H1 (cell line): ENCODE measurements at regions not wholly inside any gene's neighbourhood (a gene's known extent, or its start where the extent isn't known, plus 50 kb on each side); places are given as distances from the start of the nearest gene placed in this dataset.

Experiments
- CTCF ChIA-PET: fragments of 300-600 bp; sonication (Branson Sonifier 250); formaldehyde crosslinking; loops from one replicate; lab custom pipeline; 2021; ENCODE audit not compliant: partially characterized antibody; lab: Charles Lee
- POLR2A ChIA-PET: fragments of 300-600 bp; sonication (Branson Sonifier 250); formaldehyde crosslinking; loops from one replicate; lab custom pipeline; 2021; ENCODE audit warnings: inconsistent platforms; ENCODE audit not compliant: partially characterized antibody; lab: Charles Lee
- DNase-seq, 2 experiments: peaks; one replicate each; pipeline versions ENCODE4 v3.0.0 to v3.0.0-alpha.2; 2010 to 2022; ENCODE audit warnings: low spot score in 2 of 2, low read depth in 1 of 2, mixed read lengths in 1 of 2
- FAIRE-seq: peaks from 2 replicates; lab custom pipeline; 2011; peaks lifted over from hg19 to GRCh38; lab: Jason Lieb, UNC
- H2AFZ ChIP-seq: 2 replicates; pipeline ENCODE4 v1.8.1; 2012; ENCODE audit warnings: low read length, inconsistent platforms
- H2AK5ac ChIP-seq: 2 replicates; pipeline ENCODE4 v1.6.1; 2013; ENCODE audit warnings: low read depth, low read length
- H2BK120ac ChIP-seq: replicated peaks from 2 replicates; pipeline ENCODE3; 2013; ENCODE audit warnings: low read depth, low read length, inconsistent platforms
- H2BK12ac ChIP-seq: 2 replicates; pipeline ENCODE4 v1.6.1; 2013; ENCODE audit warnings: low read depth, low read length
- H2BK15ac ChIP-seq: 2 replicates; pipeline ENCODE4 v1.6.1; 2013; ENCODE audit warnings: low read length
- H2BK20ac ChIP-seq: 2 replicates; pipeline ENCODE4 v1.6.1; 2013; ENCODE audit warnings: low read length
- H2BK5ac ChIP-seq: 2 replicates; pipeline ENCODE4 v1.6.1; 2013; ENCODE audit warnings: low read depth, low read length
- H3K14ac ChIP-seq: 2 replicates; pipeline ENCODE4 v1.6.1; 2013; ENCODE audit warnings: inconsistent platforms; ENCODE audit not compliant: insufficient read length
- H3K18ac ChIP-seq: 2 replicates; pipeline ENCODE4 v1.6.1; 2013; ENCODE audit warnings: low read length; ENCODE audit errors: extremely low read depth
- H3K23ac ChIP-seq: 2 replicates; pipeline ENCODE4 v1.6.1; 2013; ENCODE audit warnings: inconsistent platforms; ENCODE audit not compliant: insufficient read length
- H3K23me2 ChIP-seq: 2 replicates; pipeline ENCODE4 v1.6.1; 2013; ENCODE audit warnings: low read depth, low read length
- H3K27ac ChIP-seq: 2 replicates; pipeline ENCODE4 v1.6.1; 2011; ENCODE audit warnings: low read depth, low read length, inconsistent platforms
- H3K27me3 ChIP-seq, 4 experiments: replicated peaks in 1 of 4; 1 replicate in 1 of 4; 2 replicates in 3 of 4; pipeline versions ENCODE4 v1.6.1 to v1.8.1; 2011 to 2013; ENCODE audit warnings: low read length in 3 of 4, mild to moderate bottlenecking in 3 of 4, inconsistent platforms in 2 of 4, mixed read lengths in 2 of 4, moderate library complexity in 1 of 4; ENCODE audit not compliant: control insufficient read depth in 3 of 4, insufficient read depth in 3 of 4; ENCODE audit errors: extremely low read depth in 1 of 4
- H3K36me3 ChIP-seq, 4 experiments: 2 replicates each; pipeline versions ENCODE4 v1.6.1 to v1.8.1; 2011 to 2013; ENCODE audit warnings: mild to moderate bottlenecking in 4 of 4, low read length in 3 of 4, moderate library complexity in 2 of 4, control low read depth in 1 of 4, inconsistent platforms in 1 of 4; ENCODE audit not compliant: insufficient read depth in 4 of 4, control insufficient read depth in 2 of 4
- H3K4ac ChIP-seq: replicated peaks from 2 replicates; pipeline ENCODE3; 2013; ENCODE audit warnings: low read length, low read depth, mixed read lengths, inconsistent platforms; ENCODE audit not compliant: insufficient read length
- H3K4me1 ChIP-seq, 4 experiments: replicated peaks in 1 of 4; 1 replicate in 1 of 4; 2 replicates in 3 of 4; pipeline versions ENCODE4 v1.6.1 to v1.8.1; 2011 to 2013; ENCODE audit warnings: low read length in 3 of 4, inconsistent platforms in 2 of 4, mixed read lengths in 1 of 4; ENCODE audit not compliant: insufficient read depth in 4 of 4, control insufficient read depth in 3 of 4
- H3K4me2 ChIP-seq, 2 experiments: 2 replicates each; pipeline versions ENCODE4 v1.6.1 to v1.8.1; 2011 to 2013; ENCODE audit warnings: low read depth in 2 of 2, low read length in 2 of 2, control low read depth in 1 of 2, inconsistent platforms in 1 of 2, mild to moderate bottlenecking in 1 of 2; ENCODE audit not compliant: insufficient read depth in 1 of 2
- H3K4me3 ChIP-seq, 4 experiments: fragments of 200-600, 300-600 bp in 1 of 4; sonication (generic), shearing (Covaris generic), sonication (Bioruptor Twin) in 1 of 4; 2 replicates each; pipeline versions ENCODE4 v1.5.1 to v1.8.1; 2011 to 2016; ENCODE audit warnings: low read length in 4 of 4, low read depth in 3 of 4, control low read depth in 2 of 4, inconsistent platforms in 2 of 4, mild to moderate bottlenecking in 2 of 4, mixed read lengths in 1 of 4, moderate library complexity in 1 of 4; ENCODE audit not compliant: insufficient read depth in 2 of 4; ENCODE audit errors: extremely low read depth in 1 of 4
- H3K56ac ChIP-seq: replicated peaks from 2 replicates; pipeline ENCODE3; 2013; ENCODE audit warnings: low read depth, mild to moderate bottlenecking, mixed read lengths, low read length, inconsistent platforms; ENCODE audit not compliant: insufficient read length
- H3K79me1 ChIP-seq: 2 replicates; pipeline ENCODE4 v1.6.1; 2013; ENCODE audit warnings: low read depth, low read length, control low read depth
- H3K79me2 ChIP-seq, 2 experiments: 2 replicates each; pipeline versions ENCODE4 v1.6.1 to v1.8.1; 2012 to 2013; ENCODE audit warnings: low read length in 2 of 2, mild to moderate bottlenecking in 2 of 2, inconsistent platforms in 1 of 2; ENCODE audit not compliant: insufficient read depth in 2 of 2, control insufficient read depth in 1 of 2
- H3K9ac ChIP-seq, 4 experiments: replicated peaks in 1 of 4; 1 replicate in 1 of 4; 2 replicates in 3 of 4; pipeline versions ENCODE4 v1.6.1 to v1.8.1; 2011 to 2013; ENCODE audit warnings: low read depth in 3 of 4, low read length in 3 of 4, control low read depth in 2 of 4, mild to moderate bottlenecking in 2 of 4, moderate library complexity in 2 of 4, inconsistent platforms in 1 of 4; ENCODE audit errors: extremely low read depth in 1 of 4
- H3K9me3 ChIP-seq, 2 experiments: 2 replicates each; pipeline versions ENCODE4 v1.6.1 to v1.8.1; 2012 to 2013; ENCODE audit warnings: mild to moderate bottlenecking in 2 of 2, moderate library complexity in 2 of 2, control low read depth in 1 of 2, inconsistent platforms in 1 of 2, low read depth in 1 of 2, low read length in 1 of 2, mixed read lengths in 1 of 2; ENCODE audit not compliant: insufficient read depth in 2 of 2
- H4K20me1 ChIP-seq, 2 experiments: replicated peaks in 1 of 2; 2 replicates each; pipeline versions ENCODE3 to v1.8.1; 2011 to 2013; ENCODE audit warnings: inconsistent platforms in 2 of 2, low read length in 2 of 2, mild to moderate bottlenecking in 1 of 2; ENCODE audit not compliant: insufficient read depth in 2 of 2, control insufficient read depth in 1 of 2
- H4K5ac ChIP-seq: 2 replicates; pipeline ENCODE4 v1.6.1; 2013; ENCODE audit warnings: low read length, low read depth, mixed read lengths, inconsistent platforms; ENCODE audit not compliant: insufficient read length
- H4K8ac ChIP-seq: 2 replicates; pipeline ENCODE4 v1.8.0; 2013; ENCODE audit warnings: mild to moderate bottlenecking, moderate library complexity, low read length, inconsistent platforms; ENCODE audit not compliant: insufficient read depth; ENCODE audit errors: extremely low read depth
- H4K91ac ChIP-seq: replicated peaks from 2 replicates; pipeline ENCODE3; 2013; ENCODE audit warnings: low read length, mixed read lengths, inconsistent platforms; ENCODE audit not compliant: insufficient read length
- CEBPB ChIP-seq: IDR thresholded peaks from 2 replicates; pipeline ENCODE4 v1.6.1; 2012; ENCODE audit warnings: low read depth, low read length
- WGBS, 2 experiments: shearing (Covaris generic) in 1 of 2; methylation state at CpG; one replicate each; pipeline versions ENCODE4 v1.1.6 to v1.1.7; 2013 to 2015; ENCODE audit warnings: low lambda C conversion rate in 2 of 2, mixed read lengths in 2 of 2, inconsistent platforms in 1 of 2, low coverage in 1 of 2, missing lambda C conversion rate in 1 of 2; ENCODE audit not compliant: insufficient replicate concordance in 2 of 2, insufficient coverage in 1 of 2, insufficient read length in 1 of 2; ENCODE audit errors: extremely low coverage in 1 of 2, missing lambda C conversion rate in 1 of 2; 5-methylcytosine and 5-hydroxymethylcytosine counted together

GRCh38 chr12:13546231-13546630 lies 349.7 kb downstream of the EMP1 start:
- no peak overlapping the region for H3K4ac ChIP-seq
- H2AFZ ChIP-seq: no peak overlapping the region
- H4K5ac ChIP-seq: no peak overlapping the region
- peaks cover 3% of the 10 kb centered on the region; the same call in 1 of the 2 replicates for H3K23me2 ChIP-seq
- no peak overlapping the region for H3K23ac ChIP-seq
- H3K36me3 ChIP-seq: no peaks in the 10 kb centered on the region
- TF ChIP-seq CEBPB: no peak
- no peak overlapping the region for H2BK120ac ChIP-seq
- no peaks in the 10 kb centered on the region for H4K20me1 ChIP-seq
- H3K9ac ChIP-seq: no peak overlapping the region
- no peak overlapping the region for H3K18ac ChIP-seq
- H3K9me3 ChIP-seq: no peaks in the 10 kb centered on the region
- H2BK12ac ChIP-seq: no peak overlapping the region
- H3K56ac ChIP-seq: no peak overlapping the region
- H2BK15ac ChIP-seq: no peak overlapping the region
- no peaks in the 10 kb centered on the region for H3K27me3 ChIP-seq
- no peaks in the 10 kb centered on the region for H3K4me1 ChIP-seq
- no peak overlapping the region for H3K4me2 ChIP-seq
- 78% methylated on average over 3 of the region's 3 CpGs; no CpG with 5 or more reads in 1 of the 2 experiments for WGBS, 2 experiments
- no peak overlapping the region for H3K27ac ChIP-seq
- H2AK5ac ChIP-seq: no peak overlapping the region
- H4K8ac ChIP-seq: no peak overlapping the region
- CTCF ChIA-PET: interaction anchor here (0.7 to 2.7 kb wide), 3 partner anchors 12 to 120 kb away, joined by 3 to 21 read pairs (median 5); no protein-coding TSS in a partner anchor
- DNase-seq: no peak
- H3K79me2 ChIP-seq: no peaks in the 10 kb centered on the region
- H2BK5ac ChIP-seq: no peak overlapping the region
- POLR2A ChIA-PET: no interaction called here
- no peaks in the 10 kb centered on the region for H3K79me1 ChIP-seq
- FAIRE-seq: no peak
- no peak overlapping the region for H3K14ac ChIP-seq
- H3K4me3 ChIP-seq: no peak overlapping the region
- H2BK20ac ChIP-seq: no peak overlapping the region
- no peak overlapping the region for H4K91ac ChIP-seq
